ENCODE measurements at regions not wholly inside any gene's neighbourhood (a gene's known extent, or its start where the extent isn't known, plus 50 kb on each side); places are given as distances from the start of the nearest gene placed in this dataset.
A peak's percentile ranks its signal among the peaks of the same experiment; 100 is the strongest.
"Not testable (repeated sequence)": the region's sequence is repeated elsewhere in the genome, so short reads cannot be mapped to it uniquely, and the experiment has no call there.

DNA sequence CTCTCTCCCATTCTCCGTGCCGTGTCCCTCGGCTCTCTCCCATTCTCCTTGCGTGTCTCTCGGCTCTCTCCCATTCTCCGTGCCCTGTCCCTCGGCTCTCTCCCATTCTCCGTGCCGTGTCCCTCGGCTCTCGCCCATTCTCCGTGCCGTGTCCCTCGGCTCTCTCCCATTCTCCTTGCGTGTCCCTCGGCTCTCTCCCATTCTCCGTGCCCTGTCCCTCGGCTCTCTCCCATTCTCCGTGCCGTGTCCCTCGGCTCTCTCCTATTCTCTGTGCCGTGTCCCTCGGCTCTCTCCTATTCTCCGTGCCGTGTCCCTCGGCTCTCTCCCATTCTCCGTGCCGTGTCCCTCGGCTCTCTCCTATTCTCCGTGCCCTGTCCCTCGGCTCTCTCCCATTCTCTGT lies 94.6 kb upstream of the FRG1 start:
- not testable (repeated sequence) for H3K4me3 ChIP-seq (ENCODE audit: insufficient read depth in 1 of 2, low read depth in 1 of 2, low read length in 2 of 2); H3K79me1 ChIP-seq (replicated peaks; ENCODE audit: low read length, poor library complexity, severe bottlenecking); H4K8ac ChIP-seq (ENCODE audit: low read length)

DNA sequence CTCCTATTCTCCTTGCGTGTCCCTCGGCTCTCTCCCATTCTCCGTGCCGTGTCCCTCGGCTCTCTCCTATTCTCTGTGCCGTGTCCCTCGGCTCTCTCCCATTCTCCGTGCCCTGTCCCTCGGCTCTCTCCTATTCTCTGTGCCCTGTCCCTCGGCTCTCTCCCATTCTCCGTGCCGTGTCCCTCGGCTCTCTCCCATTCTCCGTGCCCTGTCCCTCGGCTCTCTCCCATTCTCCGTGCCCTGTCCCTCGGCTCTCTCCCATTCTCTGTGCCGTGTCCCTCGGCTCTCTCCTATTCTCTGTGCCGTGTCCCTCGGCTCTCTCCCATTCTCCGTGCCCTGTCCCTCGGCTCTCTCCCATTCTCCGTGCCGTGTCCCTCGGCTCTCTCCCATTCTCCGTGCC lies 94.1 kb upstream of the FRG1 start:
- H3K4me1 ChIP-seq (ENCODE audit: control insufficient read depth, insufficient read depth, low read depth, low read length); H3K36me3 ChIP-seq (ENCODE audit: control insufficient read depth in 1 of 2, insufficient read depth in 2 of 2, low read depth in 1 of 2, low read length in 2 of 2); H3K18ac ChIP-seq (ENCODE audit: low read depth in 1 of 2, low read length in 2 of 2); H3K4ac ChIP-seq (ENCODE audit: low read depth in 1 of 2, low read length in 2 of 2); H4K91ac ChIP-seq (ENCODE audit: low read length); DNase-seq; H3K4me2 ChIP-seq (ENCODE audit: low read length, poor library complexity, severe bottlenecking); H2AFZ ChIP-seq (ENCODE audit: low read depth, low read length); H2BK15ac ChIP-seq (ENCODE audit: low read depth, poor library complexity, severe bottlenecking); H4K8ac ChIP-seq (ENCODE audit: low read length); H3K27me3 ChIP-seq (ENCODE audit: control insufficient read depth in 1 of 2, insufficient read depth in 1 of 2, low read length in 2 of 2); H3K9ac ChIP-seq (ENCODE audit: low read length); H2BK12ac ChIP-seq (ENCODE audit: low read length in 2 of 2); H3K14ac ChIP-seq (ENCODE audit: low read length in 2 of 2); H2AK5ac ChIP-seq (ENCODE audit: low read length, severe bottlenecking); H3K27ac ChIP-seq (ENCODE audit: low read length, poor library complexity, severe bottlenecking); H3K79me1 ChIP-seq (replicated peaks; ENCODE audit: low read length, poor library complexity, severe bottlenecking); H3K9me3 ChIP-seq (ENCODE audit: control insufficient read depth, low read length); H2BK5ac ChIP-seq (ENCODE audit: low read depth, low read length, poor library complexity, severe bottlenecking); H3K23ac ChIP-seq (ENCODE audit: low read length in 2 of 2); H3K4me3 ChIP-seq (ENCODE audit: insufficient read depth in 1 of 2, low read depth in 1 of 2, low read length in 2 of 2); H2BK120ac ChIP-seq (ENCODE audit: low read depth, low read length): not testable (repeated sequence)
- WGBS, result 94% methylated on average over 27 of the region's 27 CpGs

More for the DNA sequence above, 94.6 kb upstream of the FRG1 start:
- not testable (repeated sequence) for H2BK12ac ChIP-seq (ENCODE audit: low read length in 2 of 2); H2AFZ ChIP-seq (ENCODE audit: low read depth, low read length); H3K4ac ChIP-seq (ENCODE audit: low read depth in 1 of 2, low read length in 2 of 2); H3K18ac ChIP-seq (ENCODE audit: low read depth in 1 of 2, low read length in 2 of 2); H4K91ac ChIP-seq (ENCODE audit: low read length); H3K27ac ChIP-seq (ENCODE audit: low read length, poor library complexity, severe bottlenecking); H3K9ac ChIP-seq (ENCODE audit: low read length); H3K36me3 ChIP-seq (ENCODE audit: control insufficient read depth in 1 of 2, insufficient read depth in 2 of 2, low read depth in 1 of 2, low read length in 2 of 2); H2BK5ac ChIP-seq (ENCODE audit: low read depth, low read length, poor library complexity, severe bottlenecking); H3K23ac ChIP-seq (ENCODE audit: low read length in 2 of 2); H2BK120ac ChIP-seq (ENCODE audit: low read depth, low read length); H3K9me3 ChIP-seq (ENCODE audit: control insufficient read depth, low read length); H3K14ac ChIP-seq (ENCODE audit: low read length in 2 of 2); H2BK15ac ChIP-seq (ENCODE audit: low read depth, poor library complexity, severe bottlenecking); H3K27me3 ChIP-seq (ENCODE audit: control insufficient read depth in 1 of 2, insufficient read depth in 1 of 2, low read length in 2 of 2); H3K4me1 ChIP-seq (ENCODE audit: control insufficient read depth, insufficient read depth, low read depth, low read length); DNase-seq; H3K4me2 ChIP-seq (ENCODE audit: low read length, poor library complexity, severe bottlenecking); H2AK5ac ChIP-seq (ENCODE audit: low read length, severe bottlenecking)
- whole genome bisulfite sequencing, result 92% methylated on average over 30 of the region's 31 CpGs

DNA sequence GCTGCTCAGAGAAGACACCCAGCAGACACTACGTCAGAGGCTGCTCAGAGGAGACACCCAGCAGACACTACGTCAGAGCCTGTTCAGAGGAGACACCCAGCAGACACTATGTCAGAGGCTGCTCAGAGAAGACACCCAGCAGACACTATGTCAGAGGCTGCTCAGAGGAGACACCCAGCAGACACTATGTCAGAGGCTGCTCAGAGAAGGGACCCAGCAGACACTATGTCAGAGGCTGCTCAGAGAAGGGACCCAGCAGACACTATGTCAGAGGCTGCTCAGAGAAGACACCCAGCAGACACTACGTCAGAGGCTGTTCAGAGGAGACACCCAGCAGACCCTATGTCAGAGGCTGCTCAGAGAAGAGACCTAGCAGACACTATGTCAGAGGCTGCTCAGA lies 92.0 kb upstream of the FRG1 start:
- H3K9me3 ChIP-seq (ENCODE audit: control insufficient read depth, low read length); H2BK12ac ChIP-seq (ENCODE audit: low read length in 2 of 2); H3K27ac ChIP-seq (ENCODE audit: low read length, poor library complexity, severe bottlenecking); H2AFZ ChIP-seq (ENCODE audit: low read depth, low read length); H3K79me1 ChIP-seq (replicated peaks; ENCODE audit: low read length, poor library complexity, severe bottlenecking); H3K23ac ChIP-seq (ENCODE audit: low read length in 2 of 2); H3K18ac ChIP-seq (ENCODE audit: low read depth in 1 of 2, low read length in 2 of 2); H2BK5ac ChIP-seq (ENCODE audit: low read depth, low read length, poor library complexity, severe bottlenecking); H3K4me3 ChIP-seq (ENCODE audit: insufficient read depth in 1 of 2, low read depth in 1 of 2, low read length in 2 of 2); H3K36me3 ChIP-seq (ENCODE audit: control insufficient read depth in 1 of 2, insufficient read depth in 2 of 2, low read depth in 1 of 2, low read length in 2 of 2); H2BK120ac ChIP-seq (ENCODE audit: low read depth, low read length); H3K4me1 ChIP-seq (ENCODE audit: control insufficient read depth, insufficient read depth, low read depth, low read length); H4K8ac ChIP-seq (ENCODE audit: low read length); H3K4me2 ChIP-seq (ENCODE audit: low read length, poor library complexity, severe bottlenecking); H3K14ac ChIP-seq (ENCODE audit: low read length in 2 of 2); H2BK15ac ChIP-seq (ENCODE audit: low read depth, poor library complexity, severe bottlenecking); H3K4ac ChIP-seq (ENCODE audit: low read depth in 1 of 2, low read length in 2 of 2); H4K91ac ChIP-seq (ENCODE audit: low read length); H3K27me3 ChIP-seq (ENCODE audit: control insufficient read depth in 1 of 2, insufficient read depth in 1 of 2, low read length in 2 of 2); H2AK5ac ChIP-seq (ENCODE audit: low read length, severe bottlenecking); H3K9ac ChIP-seq (ENCODE audit: low read length): not testable (repeated sequence)
- DNase-seq, result peak; percentile 26
- 50% methylated on average over 3 of the region's 3 CpGs for WGBS

DNA sequence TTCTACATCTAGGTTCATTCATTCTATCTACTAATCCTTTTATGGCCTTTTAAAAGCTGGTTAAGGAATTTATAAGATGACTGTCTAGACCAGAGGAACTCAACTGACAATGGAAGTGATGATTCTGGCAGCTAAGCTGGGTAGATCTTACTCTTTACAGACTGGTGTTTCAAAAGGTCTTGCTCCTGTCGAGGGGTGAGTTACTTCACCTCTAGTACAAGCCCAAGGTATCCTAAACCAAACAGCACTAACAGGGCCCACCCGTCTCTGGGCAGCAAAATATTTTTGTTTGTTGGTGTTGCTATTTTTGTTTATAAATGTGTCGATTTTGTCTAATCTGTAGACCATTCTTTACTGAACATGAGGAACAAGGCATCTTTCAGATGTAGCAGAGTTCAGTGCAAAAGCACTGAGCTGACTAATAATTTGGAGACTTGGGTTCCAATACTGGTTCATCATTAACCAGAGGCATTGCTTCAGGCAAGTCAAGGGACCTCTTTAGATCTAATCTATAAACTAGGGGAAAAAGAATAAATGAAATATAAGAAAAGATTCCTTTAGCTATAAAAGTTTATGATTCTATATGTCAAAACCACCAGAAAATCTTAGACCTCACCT lies 90.3 kb upstream of the FRG1 start:
- no peak overlapping the region for H3K4me2 ChIP-seq (ENCODE audit: low read length, poor library complexity, severe bottlenecking)
- no peak overlapping the region for H2BK15ac ChIP-seq (ENCODE audit: low read depth, poor library complexity, severe bottlenecking)
- no peak overlapping the region for H2AK5ac ChIP-seq (ENCODE audit: low read length, severe bottlenecking)
- H3K4ac ChIP-seq (ENCODE audit: low read depth in 1 of 2, low read length in 2 of 2), result no peak overlapping the region
- H2BK120ac ChIP-seq (ENCODE audit: low read depth, low read length), result no peak overlapping the region
- H3K23ac ChIP-seq (ENCODE audit: low read length in 2 of 2), result no peak overlapping the region
- H3K9me3 ChIP-seq (ENCODE audit: control insufficient read depth, low read length), result peaks cover 10% of the 10 kb centered on the region
- no peak overlapping the region for H3K27ac ChIP-seq (ENCODE audit: low read length, poor library complexity, severe bottlenecking)
- H3K36me3 ChIP-seq (ENCODE audit: control insufficient read depth in 1 of 2, insufficient read depth in 2 of 2, low read depth in 1 of 2, low read length in 2 of 2), result no peaks in the 10 kb centered on the region
- H2AFZ ChIP-seq (ENCODE audit: low read depth, low read length), result no peak overlapping the region
- no peak overlapping the region for H2BK5ac ChIP-seq (ENCODE audit: low read depth, low read length, poor library complexity, severe bottlenecking)
- H3K14ac ChIP-seq (ENCODE audit: low read length in 2 of 2), result no peak overlapping the region
- no peak overlapping the region for H2BK12ac ChIP-seq (ENCODE audit: low read length in 2 of 2)
- H3K27me3 ChIP-seq (ENCODE audit: control insufficient read depth in 1 of 2, insufficient read depth in 1 of 2, low read length in 2 of 2), result no peaks in the 10 kb centered on the region
- H4K91ac ChIP-seq (ENCODE audit: low read length), result no peak overlapping the region
- no peak overlapping the region for H4K8ac ChIP-seq (ENCODE audit: low read length)
- H3K9ac ChIP-seq (ENCODE audit: low read length), result no peak overlapping the region
- H3K79me1 ChIP-seq (replicated peaks; ENCODE audit: low read length, poor library complexity, severe bottlenecking), result no peaks in the 10 kb centered on the region
- H3K4me1 ChIP-seq (ENCODE audit: control insufficient read depth, insufficient read depth, low read depth, low read length), result no peaks in the 10 kb centered on the region
- WGBS, result 83% methylated on average over 2 of the region's 3 CpGs
- H3K4me3 ChIP-seq (ENCODE audit: insufficient read depth in 1 of 2, low read depth in 1 of 2, low read length in 2 of 2), result no peak overlapping the region
- H3K18ac ChIP-seq (ENCODE audit: low read depth in 1 of 2, low read length in 2 of 2), result no peak overlapping the region
- DNase-seq, result no peak
